PC-3 (cell line): ENCODE measurements at regions not wholly inside any gene's neighbourhood (a gene's known extent, or its start where the extent isn't known, plus 50 kb on each side); places are given as distances from the start of the nearest gene placed in this dataset.

Source experiments
- ATAC-seq: fragments of 200-7000 bp; cut with Tn5 transposase; 2 replicates; pipeline ENCODE4 v1.9.1; 2020; ENCODE audit warnings: mild to moderate bottlenecking, moderate library complexity
- BruUV-seq: library from RNA; stranded (reverse); fragments of 400-500 nt; replicated peaks from 2 replicates; lab custom pipeline; 2021; lab: Mats Ljungman, UMichigan
- CTCF ChIA-PET: fragments of 300-600 bp; sonication (Branson Sonifier 250); formaldehyde crosslinking; loops from one replicate; lab custom pipeline; 2022; ENCODE audit warnings: antibody characterized with exemption; lab: Charles Lee
- POLR2A ChIA-PET: fragments of 300-600 bp; sonication (Branson Sonifier 250); formaldehyde crosslinking; loops from one replicate; lab custom pipeline; 2022; ENCODE audit warnings: antibody characterized with exemption; ENCODE audit not compliant: unreplicated experiment; lab: Charles Lee
- DNase-seq: peaks from one replicate; pipeline ENCODE4 v3.0.0-alpha.2; 2015
- H2AFZ ChIP-seq: fragments of 300-600 bp; sonication (generic); 2 replicates; pipeline ENCODE4 v1.6.0; 2016; ENCODE audit warnings: antibody characterized with exemption, low read length
- H3F3A ChIP-seq: fragments of 300-600 bp; sonication (generic); one replicate; pipeline ENCODE4 v1.6.0; 2017; ENCODE audit warnings: antibody characterized with exemption, low read length, control low read depth, mild to moderate bottlenecking; ENCODE audit not compliant: unreplicated experiment
- H3K27ac ChIP-seq: fragments of 300-600 bp; sonication (generic); 2 replicates; pipeline ENCODE4 v1.5.1; 2016; ENCODE audit warnings: mild to moderate bottlenecking, low read length
- H3K27me3 ChIP-seq: fragments of 300-600 bp; sonication (generic); 2 replicates; pipeline ENCODE4 v1.6.1; 2016; ENCODE audit warnings: low read length, mixed read lengths
- H3K36me3 ChIP-seq: fragments of 300-600 bp; sonication (generic); 2 replicates; pipeline ENCODE4 v1.6.1; 2016; ENCODE audit warnings: low read depth, mixed run types, low read length, mixed read lengths
- H3K4me1 ChIP-seq: fragments of 300-600 bp; sonication (generic); 2 replicates; pipeline ENCODE4 v1.5.1; 2016; ENCODE audit warnings: low read length; ENCODE audit not compliant: insufficient read depth
- H3K4me2 ChIP-seq: fragments of 300-600 bp; sonication (generic); 2 replicates; pipeline ENCODE4 v1.6.0; 2016; ENCODE audit warnings: low read length
- H3K4me3 ChIP-seq: fragments of 300-600 bp; sonication (generic); 2 replicates; pipeline ENCODE4 v1.5.1; 2016; ENCODE audit warnings: mild to moderate bottlenecking, low read length, mixed read lengths
- H3K79me2 ChIP-seq: fragments of 300-600 bp; sonication (generic); 2 replicates; pipeline ENCODE4 v1.6.1; 2017; ENCODE audit warnings: low read length, mixed read lengths
- H3K9ac ChIP-seq: fragments of 300-600 bp; sonication (generic); 2 replicates; pipeline ENCODE4 v1.6.0; 2016; ENCODE audit warnings: mild to moderate bottlenecking, low read length
- H3K9me2 ChIP-seq: fragments of 300-600 bp; sonication (generic); replicated peaks from 2 replicates; pipeline ENCODE4 v1.6.1; 2016; ENCODE audit warnings: mixed run types, low read length, mixed read lengths
- H3K9me3 ChIP-seq: fragments of 300-600 bp; sonication (generic); 2 replicates; pipeline ENCODE4 v1.6.1; 2016; ENCODE audit warnings: low read length, mixed read lengths
- H4K20me1 ChIP-seq: fragments of 300-600 bp; sonication (generic); 2 replicates; pipeline ENCODE4 v1.6.1; 2016; ENCODE audit warnings: low read length, mixed read lengths
- CTCF ChIP-seq: fragments of 300-600 bp; sonication (generic); conservative IDR thresholded peaks from 2 replicates; pipeline ENCODE4 v1.5.1; 2017; ENCODE audit warnings: antibody characterized with exemption, low read depth, mild to moderate bottlenecking, low read length
- EZH2 ChIP-seq: fragments of 300-600 bp; sonication (generic); IDR thresholded peaks from one replicate; pipeline ENCODE4 v1.6.1; 2017; ENCODE audit warnings: antibody characterized with exemption, mild to moderate bottlenecking, low read length; ENCODE audit not compliant: unreplicated experiment
- EZH2phosphoT487 ChIP-seq: fragments of 300-600 bp; sonication (generic); IDR thresholded peaks from 2 replicates; pipeline ENCODE4 v1.6.1; 2018; ENCODE audit warnings: mild to moderate bottlenecking, antibody characterized with exemption, low read length, borderline replicate concordance
- intact Hi-C: fragments of 100-400 bp; cut with micrococcal nuclease; formaldehyde crosslinking; loops from 2 replicates; pipeline ENCODE4 v1.9.0; 2023

- POLR2A ChIA-PET, result no interaction called here
- H2AFZ ChIP-seq, result no peak overlapping the region
- H3K36me3 ChIP-seq, result no peaks in the 10 kb centered on the region
- BruUV-seq, result no TSS peak
- no peak for DNase-seq
- H4K20me1 ChIP-seq, result no peaks in the 10 kb centered on the region
- CTCF ChIA-PET, result interaction anchor here (0.6 kb wide), 1 partner anchor 411 kb away, joined by 4 read pairs; no protein-coding TSS in a partner anchor
- intact Hi-C loops, result no loop called here
- no peaks in the 10 kb centered on the region for H3K9me2 ChIP-seq
- no peak overlapping the region for H3K4me3 ChIP-seq
- TF ChIP-seq EZH2, result no peak
- no peak for TF ChIP-seq CTCF
- TF ChIP-seq EZH2phosphoT487, result no peak
- no peak for ATAC-seq
- H3F3A ChIP-seq, result no peaks in the 10 kb centered on the region
- no peak overlapping the region for H3K27ac ChIP-seq
- H3K4me2 ChIP-seq, result no peak overlapping the region
- H3K79me2 ChIP-seq, result no peaks in the 10 kb centered on the region
- H3K9ac ChIP-seq, result no peak overlapping the region
- H3K9me3 ChIP-seq, result no peaks in the 10 kb centered on the region
- H3K27me3 ChIP-seq, result peaks cover 15% of the 10 kb centered on the region; the same call in 1 of the 2 replicates
- no peaks in the 10 kb centered on the region for H3K4me1 ChIP-seq
Observed at GRCh38 chr2:171627412-171627811, 59.9 kb upstream of the DYNC1I2 start.

- TF ChIP-seq EZH2phosphoT487 (no peak), CTCF (no peak), EZH2 (no peak)
- H3K9ac ChIP-seq, result no peak overlapping the region
- ATAC-seq (no peak), DNase-seq (no peak)
- peaks cover 8% of the 10 kb centered on the region; the same call in 1 of the 2 replicates for H3K27me3 ChIP-seq
- no peaks in the 10 kb centered on the region for H3K4me1 ChIP-seq
- intact Hi-C loops, result no loop called here
- H3K36me3 ChIP-seq, result no peaks in the 10 kb centered on the region
- ChIA-PET POLR2A (interaction anchor here (0.8 kb wide), 1 partner anchor 411 kb away, joined by 4 read pairs; no protein-coding TSS in a partner anchor), CTCF (no interaction called here)
- no peaks in the 10 kb centered on the region for H3K9me3 ChIP-seq
- H3K9me2 ChIP-seq, result no peaks in the 10 kb centered on the region
- H3K27ac ChIP-seq, result no peak overlapping the region
- no peak overlapping the region for H3K4me2 ChIP-seq
- BruUV-seq, result no TSS peak
- H2AFZ ChIP-seq, result no peak overlapping the region
- H3K79me2 ChIP-seq, result no peaks in the 10 kb centered on the region
- H4K20me1 ChIP-seq, result no peaks in the 10 kb centered on the region
- no peak overlapping the region for H3K4me3 ChIP-seq
- H3F3A ChIP-seq, result no peaks in the 10 kb centered on the region
Observed at GRCh38 chr2:171629113-171629512, 58.2 kb upstream of the DYNC1I2 start.

- POLR2A ChIA-PET, result no interaction called here
- BruUV-seq, result no TSS peak
- Histone ChIP-seq H3K9me2 (no peaks in the 10 kb centered on the region), H4K20me1 (no peaks in the 10 kb centered on the region), H3K4me2 (no peak overlapping the region), H3K9ac (no peak overlapping the region), H3K4me3 (no peak overlapping the region), H3K27me3 (peaks cover 4% of the 10 kb centered on the region; the same call in 1 of the 2 replicates), H3K27ac (no peak overlapping the region), H3F3A (no peaks in the 10 kb centered on the region), H3K36me3 (no peaks in the 10 kb centered on the region), H2AFZ (no peak overlapping the region), H3K4me1 (no peaks in the 10 kb centered on the region), H3K79me2 (no peaks in the 10 kb centered on the region), H3K9me3 (no peaks in the 10 kb centered on the region)
- TF ChIP-seq EZH2 (no peak), CTCF (no peak), EZH2phosphoT487 (no peak)
- ATAC-seq (no peak), DNase-seq (no peak)
- intact Hi-C loops, result no loop called here
- CTCF ChIA-PET, result no interaction called here
Observed at GRCh38 chr2:171630089-171630770, 57.0 kb upstream of the DYNC1I2 start.
